ENCODE measurements at regions not wholly inside any gene's neighbourhood (a gene's known extent, or its start where the extent isn't known, plus 50 kb on each side); places are given as distances from the start of the nearest gene placed in this dataset.

- TF ChIP-seq TSHZ2 (CRISPR knock-in tag; IDR thresholded peaks at IDR 0.05), result no peak
- TF ChIP-seq ZFP3 (CRISPR knock-in tag; IDR thresholded peaks at IDR 0.05), result no peak
- TF ChIP-seq POU6F1 (CRISPR knock-in tag; IDR thresholded peaks at IDR 0.05; ENCODE audit: borderline replicate concordance, low read depth), result no peak
- no peak for ATAC-seq
Measured at GRCh38 chr1:166579557-166580501, 259.4 kb upstream of the POGK start.

- TF ChIP-seq ZNF8 (CRISPR knock-in tag; IDR thresholded peaks at IDR 0.05) (no peak), RARB (CRISPR knock-in tag; IDR thresholded peaks at IDR 0.05) (no peak), SNAI2 (CRISPR knock-in tag; IDR thresholded peaks at IDR 0.05) (no peak), CREB5 (CRISPR knock-in tag; IDR thresholded peaks at IDR 0.05; ENCODE audit: low read depth) (no peak), ZC3H10 (CRISPR knock-in tag; IDR thresholded peaks at IDR 0.05) (no peak), CSDC2 (CRISPR knock-in tag; IDR thresholded peaks at IDR 0.05) (no peak)
- ATAC-seq, result no peak
Measured at GRCh38 chr1:166588741-166589140, 250.5 kb upstream of the POGK start.

GRCh38 chr1:166590161-166590560, 249.1 kb upstream of the POGK start:
- no peak for TF ChIP-seq ZNF70 (CRISPR knock-in tag; IDR thresholded peaks at IDR 0.05)
- TF ChIP-seq CSRNP3 (CRISPR knock-in tag; IDR thresholded peaks at IDR 0.05), result no peak
- TF ChIP-seq TCF4 (CRISPR knock-in tag; IDR thresholded peaks at IDR 0.05; ENCODE audit: borderline replicate concordance), result no peak
- TF ChIP-seq ZFP30 (CRISPR knock-in tag; IDR thresholded peaks at IDR 0.05), result no peak
- TF ChIP-seq ZC3H10 (CRISPR knock-in tag; IDR thresholded peaks at IDR 0.05), result no peak
- TF ChIP-seq CSDC2 (CRISPR knock-in tag; IDR thresholded peaks at IDR 0.05), result no peak
- TF ChIP-seq BACH2 (CRISPR knock-in tag; IDR thresholded peaks at IDR 0.05; ENCODE audit: borderline replicate concordance), result no peak
- no peak for TF ChIP-seq ARNTL (CRISPR knock-in tag; IDR thresholded peaks at IDR 0.05; ENCODE audit: borderline replicate concordance, low read depth)
- TF ChIP-seq TSHZ2 (CRISPR knock-in tag; IDR thresholded peaks at IDR 0.05), result no peak
- no peak for ATAC-seq

GRCh38 chr1:166594646-166595045, 244.6 kb upstream of the POGK start:
- ATAC-seq, result no peak
- TF ChIP-seq PATZ1 (CRISPR knock-in tag; IDR thresholded peaks at IDR 0.05; ENCODE audit: borderline replicate concordance) (no peak), OSR1 (CRISPR knock-in tag; IDR thresholded peaks at IDR 0.05) (no peak), ZNF70 (CRISPR knock-in tag; IDR thresholded peaks at IDR 0.05) (no peak), POU6F1 (CRISPR knock-in tag; IDR thresholded peaks at IDR 0.05; ENCODE audit: borderline replicate concordance, low read depth) (no peak), ZFP30 (CRISPR knock-in tag; IDR thresholded peaks at IDR 0.05) (no peak), ISL1 (CRISPR knock-in tag; IDR thresholded peaks at IDR 0.05) (no peak), BACH2 (CRISPR knock-in tag; IDR thresholded peaks at IDR 0.05; ENCODE audit: borderline replicate concordance) (no peak), RARB (CRISPR knock-in tag; IDR thresholded peaks at IDR 0.05) (no peak)

All from SK-N-SH treated with all-trans-retinoic acid at 6 μM for 48 hours (cell line).